GM18499 (cell line): ENCODE measurements at regions not wholly inside any gene's neighbourhood (a gene's known extent, or its start where the extent isn't known, plus 50 kb on each side); places are given as distances from the start of the nearest gene placed in this dataset.
"Not testable (repeated sequence)": the region's sequence is repeated elsewhere in the genome, so short reads cannot be mapped to it uniquely, and the experiment has no call there.

Source experiments
- ATAC-seq: cut with Tn5 transposase; IDR thresholded peaks from one replicate; pipeline ENCODE4 v1.9.1; 2021; ENCODE audit warnings: moderate number of reproducible peaks; ENCODE audit not compliant: insufficient read depth, unreplicated experiment

- ATAC-seq: no peak
Observed at GRCh38 chr1:238606896-238607295, 716.2 kb upstream of the ZP4 start.

- no peak for ATAC-seq
Observed at GRCh38 chr1:238606457-238606856, 715.7 kb upstream of the ZP4 start.

- no peak for ATAC-seq
Observed at GRCh38 chr1:238604357-238604756, 713.6 kb upstream of the ZP4 start.

- not testable (repeated sequence) for ATAC-seq
Observed at GRCh38 chr1:238601604-238602003, 710.9 kb upstream of the ZP4 start.

GRCh38 chr1:238596703-238597102, 706.0 kb upstream of the ZP4 start:
- ATAC-seq: no peak

DNA sequence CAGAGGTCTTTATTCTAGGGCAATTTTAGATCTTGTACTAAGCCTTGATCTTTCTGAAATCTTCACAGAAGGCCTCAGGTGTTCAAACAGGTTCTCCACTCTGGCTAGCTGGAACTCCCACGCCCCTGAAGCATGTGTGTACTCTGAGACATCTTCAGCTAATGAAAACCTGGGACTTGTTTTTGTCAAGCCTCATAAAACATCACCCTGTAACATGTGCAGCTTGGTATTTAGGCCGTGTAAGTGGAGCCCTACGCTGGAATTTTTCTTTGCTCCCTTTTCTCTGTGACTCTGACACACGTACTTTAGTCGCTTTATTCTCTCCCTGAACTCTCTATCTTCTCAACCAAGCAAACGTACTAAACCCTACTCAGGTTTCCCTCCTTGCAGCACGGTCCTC, 701.9 kb upstream of the ZP4 start:
- ATAC-seq: no peak

DNA sequence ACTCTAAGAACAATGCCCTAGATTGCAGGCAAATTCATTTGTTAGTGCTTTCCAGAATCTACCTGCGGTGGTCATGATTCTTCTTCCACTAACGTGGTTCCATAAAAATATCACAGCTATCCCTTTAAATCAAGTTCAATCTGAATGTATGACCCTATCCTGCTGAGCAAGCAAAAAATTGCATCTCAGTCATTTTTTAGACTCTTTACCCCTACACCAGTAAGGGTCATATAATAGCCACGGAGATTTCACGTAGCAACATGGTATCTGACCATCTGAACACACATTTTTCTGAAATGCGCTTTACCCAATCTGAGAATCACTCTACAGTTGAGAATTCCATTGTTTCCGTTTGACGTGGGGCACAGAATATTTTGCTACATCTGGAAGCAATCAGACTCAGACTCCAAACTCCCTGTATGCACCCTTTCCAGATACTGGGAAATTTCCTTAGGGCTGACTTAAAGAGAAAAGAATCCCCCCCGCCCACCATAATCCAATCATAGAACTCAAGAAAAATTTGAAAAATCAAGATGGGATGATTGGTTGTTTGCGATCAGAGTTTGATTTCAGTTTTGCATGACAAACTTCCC, 699.2 kb upstream of the ZP4 start:
- no peak for ATAC-seq

DNA sequence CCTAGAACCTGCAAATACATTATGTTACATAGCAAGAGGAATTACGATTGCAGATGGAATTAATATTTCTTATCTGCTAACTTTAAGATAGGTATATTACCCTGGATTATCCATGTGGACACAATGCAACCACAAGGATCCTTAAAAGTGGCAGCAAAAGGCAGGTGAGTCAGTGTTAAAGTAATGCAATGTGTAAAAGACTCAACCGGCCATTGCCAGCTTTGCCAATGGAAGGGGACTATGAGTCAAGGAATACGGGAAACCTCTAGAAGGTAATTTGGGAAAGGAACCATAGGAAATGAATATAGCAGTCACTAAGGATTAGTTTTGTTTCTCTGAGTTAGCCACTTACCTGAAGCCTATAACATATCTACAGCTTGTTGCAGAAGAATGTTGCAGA, 692.1 kb upstream of the ZP4 start:
- ATAC-seq: no peak

GRCh38 chr1:238581332-238581731, 690.6 kb upstream of the ZP4 start:
- ATAC-seq: no peak

GRCh38 chr1:238568735-238569134, 678.0 kb upstream of the ZP4 start:
- no peak for ATAC-seq

- ATAC-seq: no peak
Observed at GRCh38 chr1:238562341-238562740, 671.6 kb upstream of the ZP4 start.

DNA sequence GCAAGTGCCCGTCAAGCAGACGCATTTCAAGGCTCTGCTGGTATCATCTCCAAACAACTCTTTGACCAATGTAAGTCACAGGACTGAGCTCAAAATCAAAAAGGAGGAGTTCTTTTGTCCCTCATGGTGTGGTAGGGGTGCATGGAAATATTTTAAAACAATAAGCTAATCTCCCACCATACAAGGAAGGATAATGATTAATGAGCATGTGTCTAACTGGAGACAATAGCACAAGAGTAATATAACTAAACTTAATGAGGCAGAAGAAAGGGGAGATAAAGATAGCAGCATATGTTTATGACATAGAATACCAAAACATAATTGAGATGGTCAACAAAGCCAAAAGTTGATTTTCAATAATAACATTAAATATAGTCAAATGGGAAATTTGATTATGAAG, 668.0 kb upstream of the ZP4 start:
- no peak for ATAC-seq

GRCh38 chr1:238558156-238558555, 667.4 kb upstream of the ZP4 start:
- no peak for ATAC-seq

DNA sequence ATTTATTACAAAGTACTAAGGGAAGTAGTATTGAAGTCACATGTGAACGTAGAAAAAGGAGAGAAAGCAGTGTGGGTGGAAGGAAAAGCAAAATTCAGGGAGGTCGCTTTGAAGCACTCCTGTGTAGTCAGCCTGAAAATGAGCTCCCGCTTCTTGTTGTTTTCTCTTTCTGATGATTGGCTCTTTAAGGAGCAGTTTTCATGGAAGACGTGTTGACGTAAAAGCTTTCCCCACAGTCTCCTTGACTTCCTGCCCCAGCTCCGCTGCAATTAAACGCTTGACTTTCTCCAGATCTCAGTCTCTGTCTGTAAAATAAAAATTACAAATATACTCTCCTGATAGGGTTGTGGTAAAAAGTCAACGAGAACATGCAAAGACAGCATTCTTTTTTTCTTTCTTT, 661.5 kb upstream of the ZP4 start:
- no peak for ATAC-seq

- no peak for ATAC-seq
Observed at GRCh38 chr1:238549137-238549536, 658.4 kb upstream of the ZP4 start.

- ATAC-seq: no peak
Observed at GRCh38 chr1:238546118-238546517, 655.4 kb upstream of the ZP4 start.

DNA sequence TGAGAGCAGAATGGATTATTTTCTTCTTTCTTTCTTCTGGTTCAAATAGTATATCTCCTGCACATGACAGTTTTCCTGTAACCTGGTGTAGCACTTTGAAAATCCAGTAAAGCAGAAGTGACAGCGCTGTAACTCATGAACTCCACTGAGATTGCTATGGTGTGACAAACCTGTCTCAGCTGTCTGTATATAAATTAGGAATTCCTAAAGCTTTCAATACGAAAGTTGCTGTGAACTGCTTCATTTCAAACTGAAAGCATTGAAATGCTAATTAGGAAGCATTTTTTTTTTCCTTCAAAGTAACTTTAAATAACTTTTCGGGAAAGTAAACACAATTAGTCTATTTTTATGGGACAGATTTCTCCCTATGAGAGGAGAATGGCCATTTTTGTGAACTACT, 646.9 kb upstream of the ZP4 start:
- no peak for ATAC-seq

DNA sequence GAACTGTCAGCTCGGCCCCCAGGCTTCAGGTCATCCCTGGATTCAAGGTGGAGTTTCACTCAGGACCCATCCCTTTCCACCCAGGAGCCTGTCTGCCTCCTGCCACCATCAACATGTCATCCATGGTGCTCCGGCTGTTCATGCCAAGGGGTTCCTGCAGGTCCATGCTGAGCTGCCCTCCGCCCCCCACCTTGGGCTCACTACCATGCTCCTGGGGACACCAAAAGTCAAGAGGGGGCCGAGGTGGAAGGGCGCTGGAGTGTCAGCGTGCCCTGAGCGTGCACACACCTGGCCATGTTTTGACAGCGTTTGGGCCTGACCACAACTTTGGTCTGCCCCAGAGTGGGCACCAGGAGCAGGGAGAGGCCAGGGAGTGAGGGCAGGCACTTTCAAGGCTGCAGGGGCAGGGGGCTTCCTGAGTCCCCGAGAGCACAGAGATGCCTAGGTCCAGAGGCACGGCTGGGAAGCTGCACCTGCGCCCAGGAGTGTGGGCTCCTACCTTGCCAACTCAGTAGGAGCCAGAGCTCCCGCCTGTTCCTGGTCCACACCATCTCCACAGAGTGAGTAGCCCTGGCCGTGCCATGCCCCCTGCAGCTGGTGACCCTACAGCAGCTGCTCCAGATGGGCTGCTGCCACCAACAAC, 639.6 kb upstream of the ZP4 start:
- ATAC-seq: no peak

DNA sequence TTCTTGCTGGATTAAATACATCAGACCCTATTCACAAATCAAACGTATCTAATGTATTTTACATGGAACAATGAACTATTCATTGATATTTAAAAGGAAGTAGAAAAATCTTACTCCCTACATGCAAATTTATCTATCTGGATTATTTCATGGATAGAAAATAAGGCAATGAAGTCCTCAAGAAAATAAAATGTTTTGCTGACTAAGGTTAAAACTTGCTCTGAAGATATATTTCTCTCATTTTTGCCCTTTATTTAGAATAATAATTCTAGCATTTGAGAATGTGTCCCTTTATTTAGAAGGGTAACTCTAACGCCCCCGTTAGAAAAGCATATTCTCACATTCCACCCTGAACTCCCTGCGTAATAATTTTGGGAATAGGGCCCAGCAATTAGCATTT, 627.0 kb upstream of the ZP4 start:
- no peak for ATAC-seq

GRCh38 chr1:238501290-238501689, 610.6 kb upstream of the ZP4 start:
- no peak for ATAC-seq

GRCh38 chr1:238499021-238499420, 608.3 kb upstream of the ZP4 start:
- ATAC-seq: no peak

DNA sequence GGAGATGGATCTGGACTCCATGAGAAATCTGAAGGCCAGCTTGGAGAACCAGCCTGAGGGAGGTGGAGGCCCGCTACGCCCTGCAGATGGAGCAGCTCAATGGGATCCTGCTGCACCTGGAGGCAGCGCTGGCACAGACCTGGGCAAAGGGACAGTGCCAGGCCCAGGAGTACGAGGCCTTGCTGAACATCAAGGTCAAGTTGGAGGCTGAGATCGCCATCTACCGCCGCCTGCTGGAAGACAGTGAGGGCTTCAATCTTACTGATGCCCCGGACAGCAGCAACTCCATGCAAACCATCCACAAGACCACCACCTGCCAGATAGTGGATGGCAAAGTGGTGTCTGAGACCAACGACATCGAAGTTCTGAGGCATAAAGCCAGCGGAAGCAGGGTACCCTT, 601.5 kb upstream of the ZP4 start:
- no peak for ATAC-seq
